ENCODE measurements at regions not wholly inside any gene's neighbourhood (a gene's known extent, or its start where the extent isn't known, plus 50 kb on each side); places are given as distances from the start of the nearest gene placed in this dataset.

DNA sequence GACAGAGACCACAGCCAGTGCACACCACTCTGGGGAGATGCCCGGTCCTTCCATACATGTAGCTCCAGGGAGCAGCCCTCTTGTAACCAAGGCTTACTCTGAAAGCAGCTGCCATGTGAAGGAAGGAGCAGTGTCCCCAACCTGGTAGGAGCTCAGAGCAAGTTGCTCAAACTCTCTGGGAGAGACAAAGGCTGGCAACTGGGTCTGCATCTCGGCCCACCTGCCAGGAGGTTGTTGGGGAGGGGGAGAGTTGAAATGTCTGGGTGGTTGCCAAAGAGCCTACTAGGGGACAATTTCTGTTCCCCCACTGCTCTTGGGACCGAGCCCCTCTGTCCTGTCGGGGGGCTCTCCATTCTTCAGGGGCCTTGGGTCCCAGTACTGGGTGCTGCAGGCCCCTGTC is 309.9 kb downstream of the TLE3 start:
- TF ChIP-seq CEBPB (IDR thresholded peaks at IDR 0.05): no peak
- no peak for TF ChIP-seq ZNF302 (CRISPR knock-in tag; IDR thresholded peaks at IDR 0.05)
- no peak for TF ChIP-seq RFX5 (IDR thresholded peaks at IDR 0.05)
- no peak for TF ChIP-seq SREBF2 (IDR thresholded peaks at IDR 0.05)
- TF ChIP-seq CBX2 (IDR thresholded peaks at IDR 0.05; ENCODE audit: borderline replicate concordance, low read depth): no peak
- TF ChIP-seq, protein P1, sequence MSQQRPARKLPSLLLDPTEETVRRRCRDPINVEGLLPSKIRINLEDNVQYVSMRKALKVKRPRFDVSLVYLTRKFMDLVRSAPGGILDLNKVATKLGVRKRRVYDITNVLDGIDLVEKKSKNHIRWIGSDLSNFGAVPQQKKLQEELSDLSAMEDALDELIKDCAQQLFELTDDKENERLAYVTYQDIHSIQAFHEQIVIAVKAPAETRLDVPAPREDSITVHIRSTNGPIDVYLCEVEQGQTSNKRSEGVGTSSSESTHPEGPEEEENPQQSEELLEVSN (IDR thresholded peaks at IDR 0.05; ENCODE audit: borderline replicate concordance, low read depth): no peak
- TF ChIP-seq EHF (CRISPR knock-in tag; IDR thresholded peaks at IDR 0.05): no peak
- TF ChIP-seq TP53 (CRISPR knock-in tag; IDR thresholded peaks at IDR 0.05): no peak
- TF ChIP-seq, protein P2, sequence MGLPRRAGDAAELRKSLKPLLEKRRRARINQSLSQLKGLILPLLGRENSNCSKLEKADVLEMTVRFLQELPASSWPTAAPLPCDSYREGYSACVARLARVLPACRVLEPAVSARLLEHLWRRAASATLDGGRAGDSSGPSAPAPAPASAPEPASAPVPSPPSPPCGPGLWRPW (IDR thresholded peaks at IDR 0.05): no peak
- TF ChIP-seq KDM5A (IDR thresholded peaks at IDR 0.05): no peak
- TF ChIP-seq HOXB5 (CRISPR knock-in tag; IDR thresholded peaks at IDR 0.05): no peak
- TF ChIP-seq MAFK (IDR thresholded peaks at IDR 0.05; ENCODE audit: partially characterized antibody): no peak
- ATAC-seq (no peak), FAIRE-seq (no peak), DNase-seq (ENCODE audit: low read depth in 1 of 2, low spot score in 1 of 2) (no peak)
- H3K4me3 ChIP-seq: no peak overlapping the region
- 26% methylated on average over 4 of the region's 4 CpGs for WGBS (ENCODE audit: missing lambda C conversion rate)
- CTCF ChIA-PET: interaction anchor here (0.7 to 1.2 kb wide), 2 partner anchors 177 to 212 kb away, joined by 3 to 4 read pairs; no protein-coding TSS in a partner anchor
- H3K9me3 ChIP-seq: peaks cover 9% of the 10 kb centered on the region
- H3K4me1 ChIP-seq: no peaks in the 10 kb centered on the region
- H3K27ac ChIP-seq: no peak overlapping the region
- H3K4me2 ChIP-seq: no peak overlapping the region
- POLR2A ChIA-PET: no interaction called here

DNA sequence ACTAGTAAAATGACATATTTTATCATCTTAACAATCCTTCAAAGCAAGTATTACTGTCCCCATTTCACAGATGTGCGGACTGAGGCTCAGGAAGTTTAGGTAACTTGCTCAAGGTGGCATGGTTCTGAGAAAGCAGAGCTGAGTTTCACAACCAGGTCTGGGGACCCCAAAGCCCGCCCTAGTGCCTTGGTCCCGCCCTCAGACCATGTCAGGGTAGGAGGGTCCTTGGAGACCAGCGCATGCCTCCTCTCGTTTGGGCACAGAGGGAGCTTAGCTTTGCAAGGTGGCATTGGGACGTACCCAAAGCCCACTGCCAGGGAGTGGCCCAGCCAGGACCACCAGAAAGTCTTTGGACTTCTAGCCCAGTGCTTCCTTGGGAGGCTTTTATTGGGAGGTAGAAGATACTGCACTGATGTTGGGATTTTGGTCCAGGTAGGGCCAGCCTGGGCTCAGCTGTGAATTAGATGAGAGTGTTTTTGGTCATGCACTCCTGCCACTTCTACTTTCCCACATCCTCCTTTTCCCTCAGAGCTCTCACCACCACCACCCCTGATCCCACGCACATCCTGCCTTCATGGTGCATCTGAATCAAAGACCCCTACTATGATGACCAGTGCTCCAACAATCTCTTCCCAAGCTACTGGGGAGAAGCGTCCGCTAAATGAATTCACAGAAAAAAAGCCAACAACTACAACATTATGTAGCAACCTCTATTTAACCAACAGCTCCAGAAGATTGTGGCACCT is 307.9 kb downstream of the TLE3 start:
- Histone ChIP-seq H3K9me3 (peaks cover 9% of the 10 kb centered on the region), H3K4me3 (no peak overlapping the region), H3K27ac (no peak overlapping the region), H3K4me1 (peaks cover 3% of the 10 kb centered on the region), H3K4me2 (no peak overlapping the region)
- DNase-seq (ENCODE audit: low read depth in 1 of 2, low spot score in 1 of 2): no peak
- no peak for ATAC-seq
- no peak for FAIRE-seq
- TF ChIP-seq, protein P3, sequence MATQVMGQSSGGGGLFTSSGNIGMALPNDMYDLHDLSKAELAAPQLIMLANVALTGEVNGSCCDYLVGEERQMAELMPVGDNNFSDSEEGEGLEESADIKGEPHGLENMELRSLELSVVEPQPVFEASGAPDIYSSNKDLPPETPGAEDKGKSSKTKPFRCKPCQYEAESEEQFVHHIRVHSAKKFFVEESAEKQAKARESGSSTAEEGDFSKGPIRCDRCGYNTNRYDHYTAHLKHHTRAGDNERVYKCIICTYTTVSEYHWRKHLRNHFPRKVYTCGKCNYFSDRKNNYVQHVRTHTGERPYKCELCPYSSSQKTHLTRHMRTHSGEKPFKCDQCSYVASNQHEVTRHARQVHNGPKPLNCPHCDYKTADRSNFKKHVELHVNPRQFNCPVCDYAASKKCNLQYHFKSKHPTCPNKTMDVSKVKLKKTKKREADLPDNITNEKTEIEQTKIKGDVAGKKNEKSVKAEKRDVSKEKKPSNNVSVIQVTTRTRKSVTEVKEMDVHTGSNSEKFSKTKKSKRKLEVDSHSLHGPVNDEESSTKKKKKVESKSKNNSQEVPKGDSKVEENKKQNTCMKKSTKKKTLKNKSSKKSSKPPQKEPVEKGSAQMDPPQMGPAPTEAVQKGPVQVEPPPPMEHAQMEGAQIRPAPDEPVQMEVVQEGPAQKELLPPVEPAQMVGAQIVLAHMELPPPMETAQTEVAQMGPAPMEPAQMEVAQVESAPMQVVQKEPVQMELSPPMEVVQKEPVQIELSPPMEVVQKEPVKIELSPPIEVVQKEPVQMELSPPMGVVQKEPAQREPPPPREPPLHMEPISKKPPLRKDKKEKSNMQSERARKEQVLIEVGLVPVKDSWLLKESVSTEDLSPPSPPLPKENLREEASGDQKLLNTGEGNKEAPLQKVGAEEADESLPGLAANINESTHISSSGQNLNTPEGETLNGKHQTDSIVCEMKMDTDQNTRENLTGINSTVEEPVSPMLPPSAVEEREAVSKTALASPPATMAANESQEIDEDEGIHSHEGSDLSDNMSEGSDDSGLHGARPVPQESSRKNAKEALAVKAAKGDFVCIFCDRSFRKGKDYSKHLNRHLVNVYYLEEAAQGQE (IDR thresholded peaks at IDR 0.05): no peak
- TF ChIP-seq MAZ (IDR thresholded peaks at IDR 0.05; ENCODE audit: borderline replicate concordance, low read depth, low read length): no peak
- ChIA-PET POLR2A (no interaction called here), CTCF (interaction anchor here (1.0 to 1.3 kb wide), 3 partner anchors 10 to 698 kb away, joined by 3 to 4 read pairs (median 3); no protein-coding TSS in a partner anchor)
- WGBS (ENCODE audit: missing lambda C conversion rate): 48% methylated on average over 7 of the region's 9 CpGs

DNA sequence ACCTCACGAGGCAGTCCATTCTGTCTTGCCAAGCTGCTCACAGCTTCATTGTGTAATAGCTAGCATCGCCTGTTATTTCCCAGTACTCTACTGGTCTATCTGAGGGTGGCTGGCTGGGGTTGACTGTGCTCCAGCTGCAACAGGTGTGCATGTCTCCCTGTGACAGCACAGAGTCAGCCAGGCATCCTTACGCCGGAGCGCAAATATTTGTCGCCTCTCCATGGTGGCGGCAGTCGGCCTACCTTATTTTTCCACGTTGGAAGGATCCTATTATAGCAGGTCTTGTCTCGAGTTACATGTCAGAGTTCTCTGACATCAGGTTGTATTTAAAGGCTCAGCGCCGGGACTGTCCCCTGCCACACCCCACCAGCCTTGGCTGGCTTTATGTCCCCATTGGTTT is 307.1 kb downstream of the TLE3 start:
- H3K9me3 ChIP-seq: peaks cover 9% of the 10 kb centered on the region
- peaks cover 9% of the 10 kb centered on the region for H3K4me1 ChIP-seq
- ChIA-PET POLR2A (no interaction called here), CTCF (interaction anchor here (1.0 to 1.3 kb wide), 2 partner anchors 9 to 669 kb away, joined by 3 read pairs; no protein-coding TSS in a partner anchor)
- FAIRE-seq (no peak), ATAC-seq (no peak), DNase-seq (ENCODE audit: low read depth in 1 of 2, low spot score in 1 of 2) (no peak)
- no peak for TF ChIP-seq EP300 (IDR thresholded peaks at IDR 0.05)
- TF ChIP-seq RAD21 (conservative IDR thresholded peaks at IDR 0.05 in 1 of 2, IDR thresholded peaks at IDR 0.05 in 1 of 2): no peak
- TF ChIP-seq, protein P4, sequence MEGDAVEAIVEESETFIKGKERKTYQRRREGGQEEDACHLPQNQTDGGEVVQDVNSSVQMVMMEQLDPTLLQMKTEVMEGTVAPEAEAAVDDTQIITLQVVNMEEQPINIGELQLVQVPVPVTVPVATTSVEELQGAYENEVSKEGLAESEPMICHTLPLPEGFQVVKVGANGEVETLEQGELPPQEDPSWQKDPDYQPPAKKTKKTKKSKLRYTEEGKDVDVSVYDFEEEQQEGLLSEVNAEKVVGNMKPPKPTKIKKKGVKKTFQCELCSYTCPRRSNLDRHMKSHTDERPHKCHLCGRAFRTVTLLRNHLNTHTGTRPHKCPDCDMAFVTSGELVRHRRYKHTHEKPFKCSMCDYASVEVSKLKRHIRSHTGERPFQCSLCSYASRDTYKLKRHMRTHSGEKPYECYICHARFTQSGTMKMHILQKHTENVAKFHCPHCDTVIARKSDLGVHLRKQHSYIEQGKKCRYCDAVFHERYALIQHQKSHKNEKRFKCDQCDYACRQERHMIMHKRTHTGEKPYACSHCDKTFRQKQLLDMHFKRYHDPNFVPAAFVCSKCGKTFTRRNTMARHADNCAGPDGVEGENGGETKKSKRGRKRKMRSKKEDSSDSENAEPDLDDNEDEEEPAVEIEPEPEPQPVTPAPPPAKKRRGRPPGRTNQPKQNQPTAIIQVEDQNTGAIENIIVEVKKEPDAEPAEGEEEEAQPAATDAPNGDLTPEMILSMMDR (IDR thresholded peaks at IDR 0.05): no peak
- 74% methylated on average over 12 of the region's 12 CpGs for WGBS (ENCODE audit: missing lambda C conversion rate)
- no peak overlapping the region for H3K4me3 ChIP-seq
- H3K4me2 ChIP-seq: no peak overlapping the region
- H3K27ac ChIP-seq: no peak overlapping the region
